RWPE2 (cell line): ENCODE measurements at regions not wholly inside any gene's neighbourhood (a gene's known extent, or its start where the extent isn't known, plus 50 kb on each side); places are given as distances from the start of the nearest gene placed in this dataset.

Experiments used
- ATAC-seq: fragments of 200-7000 bp; cut with Tn5 transposase; 3 replicates; pipeline ENCODE4 v1.9.1; 2021; ENCODE audit warnings: low read depth
- DNase-seq: peaks from one replicate; pipeline ENCODE4 v3.0.0-alpha.2; 2020; ENCODE audit warnings: low spot score
- H3K27ac ChIP-seq: fragments of 450-650 bp; 2 replicates; pipeline ENCODE4 v1.5.1; 2017; ENCODE audit warnings: mild to moderate bottlenecking; ENCODE audit not compliant: poor library complexity, severe bottlenecking
- H3K27me3 ChIP-seq: fragments of 250-450 bp; sonication (Bioruptor Pico); 2 replicates; pipeline ENCODE4 v1.5.1; 2021; ENCODE audit warnings: mild to moderate bottlenecking, moderate library complexity; ENCODE audit not compliant: insufficient read depth, poor library complexity, severe bottlenecking
- H3K36me3 ChIP-seq: fragments of 250-450 bp; sonication (Bioruptor Pico); 2 replicates; pipeline ENCODE4 v1.5.1; 2020; ENCODE audit warnings: low read depth, mild to moderate bottlenecking, moderate library complexity
- H3K4me1 ChIP-seq: fragments of 250-450 bp; sonication (Bioruptor Pico); 2 replicates; pipeline ENCODE4 v1.5.1; 2021; ENCODE audit warnings: mild to moderate bottlenecking, moderate library complexity; ENCODE audit not compliant: insufficient read depth, poor library complexity, severe bottlenecking
- H3K4me3 ChIP-seq: fragments of 250-450 bp; sonication (Bioruptor Pico); 2 replicates; pipeline ENCODE4 v1.5.1; 2021; ENCODE audit warnings: mild to moderate bottlenecking, moderate library complexity; ENCODE audit not compliant: severe bottlenecking
- H3K9me3 ChIP-seq: fragments of 250-450 bp; sonication (Bioruptor Pico); 2 replicates; pipeline ENCODE4 v1.5.1; 2021; ENCODE audit warnings: mild to moderate bottlenecking, moderate library complexity; ENCODE audit not compliant: severe bottlenecking
- CTCF ChIP-seq: fragments of 450-650 bp; IDR thresholded peaks from one replicate; pipeline ENCODE4 v1.5.1; 2017; ENCODE audit warnings: mild to moderate bottlenecking, moderate library complexity; ENCODE audit not compliant: poor library complexity, severe bottlenecking

- DNase-seq (no peak), ATAC-seq (no peak)
- no peaks in the 10 kb centered on the region for H3K36me3 ChIP-seq
- TF ChIP-seq CTCF = no peak
- no peaks in the 10 kb centered on the region for H3K27me3 ChIP-seq
- no peaks in the 10 kb centered on the region for H3K9me3 ChIP-seq
- H3K27ac ChIP-seq = no peak overlapping the region
- H3K4me1 ChIP-seq = peaks cover 2% of the 10 kb centered on the region
- H3K4me3 ChIP-seq = no peak overlapping the region
These were observed 137.6 kb upstream of the WNT4 start for GRCh38 chr1:22280526-22280925.

- Histone ChIP-seq H3K9me3 (no peaks in the 10 kb centered on the region), H3K4me3 (no peak overlapping the region), H3K36me3 (no peaks in the 10 kb centered on the region), H3K27ac (no peak overlapping the region), H3K4me1 (no peaks in the 10 kb centered on the region), H3K27me3 (no peaks in the 10 kb centered on the region)
- no peak for TF ChIP-seq CTCF
- ATAC-seq (no peak), DNase-seq (no peak)
These were observed 138.8 kb upstream of the WNT4 start for GRCh38 chr1:22281521-22282363.

- no peak overlapping the region for H3K27ac ChIP-seq
- ATAC-seq = no peak
- no peak for DNase-seq
- TF ChIP-seq CTCF = no peak
- no peaks in the 10 kb centered on the region for H3K4me1 ChIP-seq
- no peaks in the 10 kb centered on the region for H3K27me3 ChIP-seq
- H3K36me3 ChIP-seq = no peaks in the 10 kb centered on the region
- no peak overlapping the region for H3K4me3 ChIP-seq
- H3K9me3 ChIP-seq = no peaks in the 10 kb centered on the region
These were observed 139.6 kb upstream of the WNT4 start for GRCh38 chr1:22282364-22282995.

- no peak overlapping the region for H3K27ac ChIP-seq
- H3K9me3 ChIP-seq = no peaks in the 10 kb centered on the region
- DNase-seq (no peak), ATAC-seq (no peak)
- no peaks in the 10 kb centered on the region for H3K36me3 ChIP-seq
- no peaks in the 10 kb centered on the region for H3K4me1 ChIP-seq
- H3K27me3 ChIP-seq = no peaks in the 10 kb centered on the region
- no peak overlapping the region for H3K4me3 ChIP-seq
- TF ChIP-seq CTCF = no peak
These were observed 140.7 kb upstream of the WNT4 start for GRCh38 chr1:22283596-22283995.

GRCh38 chr1:22284236-22284635 lies 141.3 kb upstream of the WNT4 start:
- DNase-seq = no peak
- H3K27ac ChIP-seq = no peak overlapping the region

More at GRCh38 chr1:22284236-22284635, 141.3 kb upstream of the WNT4 start:
- no peaks in the 10 kb centered on the region for H3K36me3 ChIP-seq
- no peaks in the 10 kb centered on the region for H3K9me3 ChIP-seq
- ATAC-seq = no peak
- no peak overlapping the region for H3K4me3 ChIP-seq
- no peaks in the 10 kb centered on the region for H3K27me3 ChIP-seq
- no peaks in the 10 kb centered on the region for H3K4me1 ChIP-seq
- TF ChIP-seq CTCF = no peak
